Prostate gland (tissue), 2 donors: ENCODE measurements at regions not wholly inside any gene's neighbourhood (a gene's known extent, or its start where the extent isn't known, plus 50 kb on each side); places are given as distances from the start of the nearest gene placed in this dataset.

Experiments
- CTCF ChIP-seq, 4 experiments: fragments of 200-600 bp in 2 of 4; fragments of 450-650 bp in 2 of 4; sonication (generic) in 2 of 4; IDR thresholded peaks; 1 replicate in 3 of 4; 2 replicates in 1 of 4; pipeline ENCODE4 v1.5.1; 2016 to 2019; ENCODE audit warnings: antibody characterized with exemption in 4 of 4, mild to moderate bottlenecking in 2 of 4, moderate library complexity in 2 of 4
- POLR2A ChIP-seq: fragments of 450-650 bp; IDR thresholded peaks from one replicate; pipeline ENCODE4 v1.6.1; 2016; ENCODE audit warnings: antibody characterized with exemption, mild to moderate bottlenecking
- POLR2AphosphoS5 ChIP-seq: sonication (generic); formaldehyde crosslinking; IDR thresholded peaks from one replicate; pipeline ENCODE4 v1.6.1; 2017; ENCODE audit warnings: antibody characterized with exemption

- no peak for TF ChIP-seq POLR2A
- no peak for TF ChIP-seq POLR2AphosphoS5
- no peak for TF ChIP-seq CTCF (IDR thresholded peaks at IDR 0.05)
These were observed 756.6 kb upstream of the CELF4 start for GRCh38 chr18:38322206-38322605.
